Embryonic facial prominence (tissue), 1 donor: ENCODE measurements at regions not wholly inside any gene's neighbourhood (a gene's known extent, or its start where the extent isn't known, plus 50 kb on each side); places are given as distances from the start of the nearest gene placed in this dataset.
"Not testable (repeated sequence)": the region's sequence is repeated elsewhere in the genome, so short reads cannot be mapped to it uniquely, and the experiment has no call there.

ENCODE experiments used
- DNase-seq: peaks from one replicate; pipeline ENCODE4 v3.0.0-alpha.2; 2016; ENCODE audit errors: extremely low spot score

DNA sequence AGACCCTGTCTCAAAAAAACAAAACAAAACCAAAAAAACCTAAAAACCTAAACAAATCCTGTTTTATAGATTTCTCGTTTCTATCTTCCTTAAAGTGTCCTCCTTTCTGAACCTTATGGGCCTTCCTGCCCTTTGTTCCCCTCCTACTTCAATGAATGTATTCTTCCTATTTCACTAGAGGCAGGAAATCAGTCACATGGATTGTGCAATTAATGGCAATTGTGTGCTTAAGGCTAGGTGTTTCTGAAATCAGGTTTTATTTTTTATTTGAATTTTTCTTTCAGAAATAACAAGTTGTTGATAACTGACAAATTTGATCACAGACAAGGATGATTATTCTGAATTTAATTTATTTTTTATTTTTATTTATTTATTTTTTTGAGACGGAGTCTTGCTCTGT lies 220.6 kb upstream of the SEMA6A start:
- DNase-seq: no peak

DNA sequence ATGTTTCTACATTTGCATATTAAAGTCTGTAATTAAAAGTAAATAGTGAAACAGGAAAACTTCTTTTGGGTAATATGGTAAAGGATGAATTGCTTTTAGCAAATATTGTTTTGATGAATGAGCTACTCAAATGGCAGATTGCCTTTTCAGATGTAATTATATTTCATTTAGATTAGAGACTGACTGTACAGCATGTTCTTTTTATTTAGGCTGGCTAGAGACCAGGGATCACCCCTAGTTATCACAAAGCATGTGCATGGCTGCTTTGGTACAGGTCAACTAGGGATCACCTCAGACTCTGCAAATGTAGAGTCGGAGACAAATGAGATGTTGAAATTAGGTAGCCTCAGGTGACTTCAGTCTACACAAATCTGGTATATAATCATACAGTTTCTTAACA lies 214.9 kb upstream of the SEMA6A start:
- no peak for DNase-seq

- DNase-seq: no peak
Observed at GRCh38 chr5:116788851-116789403, 214.3 kb upstream of the SEMA6A start.

GRCh38 chr5:116787570-116787969 lies 212.9 kb upstream of the SEMA6A start:
- DNase-seq: no peak

GRCh38 chr5:116785106-116785505 lies 210.5 kb upstream of the SEMA6A start:
- DNase-seq: no peak

DNA sequence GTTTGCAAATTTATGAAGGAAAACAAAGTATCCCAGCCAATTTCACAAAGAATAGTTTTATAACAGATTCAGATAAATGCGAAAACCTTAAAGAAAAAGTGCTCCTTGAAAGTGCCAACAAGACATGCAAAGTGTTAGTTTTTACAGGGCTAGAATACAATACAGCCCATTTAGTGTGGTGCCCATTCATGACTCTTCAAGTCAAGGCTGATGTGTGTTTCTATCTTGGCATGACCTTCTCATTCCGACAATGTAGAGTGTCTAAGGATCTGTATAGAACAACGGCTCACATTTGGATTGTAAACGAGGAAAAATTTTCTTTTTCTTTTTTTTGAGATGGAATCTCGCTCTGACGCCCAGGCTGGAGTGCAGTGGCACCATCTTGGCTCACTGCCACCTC lies 205.2 kb upstream of the SEMA6A start:
- DNase-seq: no peak

DNA sequence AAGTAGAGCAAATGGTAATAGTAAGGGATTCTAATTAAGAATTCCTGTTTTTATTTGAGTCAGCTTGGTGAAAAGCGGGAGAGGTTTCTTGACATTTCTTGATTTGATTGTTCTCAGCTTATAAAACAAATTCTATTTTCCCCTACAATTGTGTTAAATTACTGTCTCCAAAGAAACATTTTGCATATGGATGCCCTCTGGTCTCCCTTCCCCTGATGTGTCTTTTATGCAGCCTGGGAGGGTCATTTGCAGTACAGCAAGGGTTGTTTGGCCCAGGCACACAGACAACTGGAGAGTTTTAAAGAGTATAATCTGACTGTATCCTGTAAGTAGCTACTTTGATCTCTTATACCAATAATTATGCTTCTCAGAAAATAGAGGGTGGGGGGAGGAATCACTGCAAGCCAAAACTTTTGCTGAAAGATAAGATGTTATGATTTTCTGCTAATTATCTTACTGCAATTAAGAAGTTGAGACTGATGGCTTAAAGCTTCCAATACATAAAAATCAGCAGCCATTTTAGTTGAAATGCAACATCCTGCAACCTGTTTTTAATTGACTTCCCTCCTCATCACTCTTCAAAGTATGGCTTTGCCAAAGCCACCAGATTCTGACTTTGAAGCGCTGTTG lies 204.1 kb upstream of the SEMA6A start:
- no peak for DNase-seq

GRCh38 chr5:116778032-116778431 lies 203.4 kb upstream of the SEMA6A start:
- no peak for DNase-seq

- no peak for DNase-seq
Observed at GRCh38 chr5:116773926-116774325, 199.3 kb upstream of the SEMA6A start.

DNA sequence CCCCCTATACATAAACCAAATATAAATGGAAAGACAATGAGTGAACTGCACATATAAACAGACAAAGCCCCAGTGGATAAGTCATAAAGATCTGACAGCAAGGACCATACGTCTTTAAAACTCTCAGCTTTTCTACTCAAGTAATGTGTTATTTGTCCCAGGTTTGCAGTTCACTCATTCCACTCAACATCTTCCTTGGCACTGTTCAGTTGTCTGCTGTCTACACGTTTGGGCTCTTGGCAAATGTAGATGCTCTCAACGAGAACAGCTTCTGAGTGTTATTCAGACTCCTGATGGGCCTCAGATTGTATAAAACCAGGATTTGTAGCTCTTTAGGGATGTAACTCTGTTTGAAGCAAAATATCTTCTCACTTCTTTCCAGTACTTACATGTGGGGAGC lies 198.2 kb upstream of the SEMA6A start:
- DNase-seq: no peak

DNA sequence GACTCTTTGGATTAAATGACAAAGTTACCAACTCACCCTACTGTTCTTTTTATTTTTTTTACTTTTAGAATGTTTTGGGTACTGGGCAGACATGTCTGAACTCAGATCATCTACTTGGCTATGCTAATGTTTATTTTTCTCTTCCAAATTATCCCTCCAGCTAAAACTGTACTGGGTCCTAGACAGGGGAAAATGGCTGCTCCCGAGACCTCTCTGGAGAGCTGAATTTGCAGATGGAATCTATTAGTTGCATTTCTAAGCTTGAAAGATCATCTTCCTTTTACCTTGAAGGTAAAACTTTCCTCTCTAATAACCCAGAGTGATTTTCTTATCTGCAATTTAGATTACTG lies 197.5 kb upstream of the SEMA6A start:
- DNase-seq: no peak

DNA sequence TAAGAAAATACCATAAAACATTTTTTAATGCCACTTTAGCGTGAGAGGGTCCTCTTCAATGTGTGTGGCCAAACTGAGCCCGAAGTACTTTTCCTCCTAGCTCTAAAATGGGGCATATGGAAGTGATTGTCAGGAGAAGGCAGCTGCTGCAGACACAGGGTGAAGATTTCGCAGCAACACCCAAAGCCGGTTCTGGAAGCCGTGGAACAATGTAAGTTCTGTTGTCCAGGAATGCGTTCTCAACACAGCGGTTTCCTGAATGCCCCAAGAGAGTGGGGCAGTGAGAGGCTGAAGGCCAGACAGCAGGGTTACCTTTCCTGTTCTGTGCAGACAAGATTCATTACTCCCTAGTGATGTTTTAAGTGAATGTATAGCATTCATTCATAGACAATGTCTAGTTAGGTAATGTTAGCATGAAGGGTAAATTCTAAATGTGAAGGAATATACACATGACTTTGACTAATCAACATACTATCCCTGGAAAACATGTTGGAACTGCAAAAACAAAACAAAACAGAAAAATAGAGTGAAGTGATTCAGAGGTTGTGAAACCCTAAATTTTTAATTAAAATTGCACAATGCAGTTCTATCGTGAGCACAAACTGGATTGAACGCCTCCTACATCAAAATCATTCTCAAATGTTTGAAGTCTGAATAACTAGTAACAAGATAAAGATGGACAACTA lies 197.0 kb upstream of the SEMA6A start:
- DNase-seq: no peak

GRCh38 chr5:116769953-116770352 lies 195.3 kb upstream of the SEMA6A start:
- DNase-seq: not testable (repeated sequence)

DNA sequence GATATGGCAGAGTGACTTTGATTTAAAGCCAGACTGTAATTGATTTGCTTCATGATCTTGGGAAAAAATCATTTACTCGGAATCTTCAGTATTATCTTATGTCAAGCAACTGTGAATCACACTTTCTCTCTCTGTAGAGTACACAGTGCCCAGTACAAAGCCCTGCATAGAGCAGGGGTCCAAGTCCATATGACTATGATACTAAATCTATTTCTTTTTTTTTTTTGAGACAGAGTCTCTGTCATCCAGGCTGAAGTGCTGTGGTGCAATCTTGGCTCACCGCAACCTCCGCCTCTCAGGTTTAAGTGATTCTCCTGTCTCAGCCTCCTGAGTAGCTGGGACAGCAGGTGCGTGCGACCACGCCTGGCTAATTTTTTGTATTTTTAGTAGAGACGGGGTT lies 194.8 kb upstream of the SEMA6A start:
- no peak for DNase-seq

- no peak for DNase-seq
Observed at GRCh38 chr5:116766470-116766947, 191.9 kb upstream of the SEMA6A start.

DNA sequence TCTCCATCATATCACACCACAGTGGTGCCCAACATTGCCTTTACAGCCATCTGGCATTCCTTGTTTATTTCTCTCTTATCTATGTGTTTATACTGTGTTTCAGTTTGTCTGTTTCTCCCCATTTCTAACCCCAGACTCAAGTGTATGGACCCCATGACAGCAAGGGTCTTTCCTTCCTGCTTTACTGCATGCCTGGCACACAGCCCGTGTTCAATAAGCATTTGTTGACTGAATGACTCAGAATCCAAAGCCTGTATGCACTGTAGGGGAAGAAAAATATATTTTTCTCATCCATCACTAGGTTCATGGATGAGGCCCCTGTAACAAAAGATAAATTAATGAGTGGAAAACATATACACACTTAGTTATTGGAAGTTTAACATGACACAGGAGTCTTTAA lies 190.8 kb upstream of the SEMA6A start:
- no peak for DNase-seq

- no peak for DNase-seq
Observed at GRCh38 chr5:116764941-116765340, 190.3 kb upstream of the SEMA6A start.

- no peak for DNase-seq
Observed at GRCh38 chr5:116763987-116764866, 189.6 kb upstream of the SEMA6A start.

GRCh38 chr5:116759860-116760640 lies 185.4 kb upstream of the SEMA6A start:
- DNase-seq: no peak

DNA sequence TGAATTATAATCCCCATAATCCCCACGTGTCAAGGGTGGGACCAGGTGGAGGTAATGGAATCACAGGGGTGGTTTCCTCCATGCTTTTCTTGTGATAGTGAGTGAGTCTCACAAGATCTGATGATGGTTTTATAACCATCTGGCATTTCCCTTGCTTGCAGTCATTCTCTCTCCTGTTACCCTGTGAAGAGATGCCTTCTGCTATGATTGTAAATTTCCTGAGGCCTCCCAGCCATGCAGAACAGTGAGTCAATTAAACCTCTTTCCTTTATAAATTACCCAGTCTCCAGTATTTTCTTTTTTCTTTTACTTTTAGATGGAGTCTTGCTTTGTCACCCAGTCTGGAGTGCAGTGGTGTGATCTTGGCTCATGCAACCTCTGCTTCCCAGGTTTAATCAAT lies 182.7 kb upstream of the SEMA6A start:
- no peak for DNase-seq

GRCh38 chr5:116756531-116756930 lies 181.9 kb upstream of the SEMA6A start:
- DNase-seq: no peak

- no peak for DNase-seq
Observed at GRCh38 chr5:116754556-116754955, 179.9 kb upstream of the SEMA6A start.
